ENCODE measurements at regions not wholly inside any gene's neighbourhood (a gene's known extent, or its start where the extent isn't known, plus 50 kb on each side); places are given as distances from the start of the nearest gene placed in this dataset.

DNA sequence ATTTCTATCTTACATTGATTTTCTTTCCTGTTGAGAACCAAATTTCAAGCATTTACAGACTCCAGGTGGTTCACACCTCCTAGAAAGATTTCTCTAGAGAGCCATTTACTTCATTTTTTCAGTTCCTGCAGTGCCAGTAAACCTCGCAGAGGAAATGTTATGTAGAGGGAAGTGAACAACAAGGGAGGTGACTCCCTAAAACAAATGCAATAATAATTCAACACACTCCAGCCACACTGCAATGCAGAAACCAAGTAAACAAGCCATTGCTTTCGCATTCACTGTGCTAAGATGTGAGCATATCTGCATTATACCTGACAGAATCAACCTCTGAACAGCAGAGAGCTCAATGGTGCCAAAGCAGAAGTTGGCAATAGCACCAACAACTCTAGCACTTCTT, 215.1 kb downstream of the RBM26 start:
- TF ChIP-seq, protein P1, sequence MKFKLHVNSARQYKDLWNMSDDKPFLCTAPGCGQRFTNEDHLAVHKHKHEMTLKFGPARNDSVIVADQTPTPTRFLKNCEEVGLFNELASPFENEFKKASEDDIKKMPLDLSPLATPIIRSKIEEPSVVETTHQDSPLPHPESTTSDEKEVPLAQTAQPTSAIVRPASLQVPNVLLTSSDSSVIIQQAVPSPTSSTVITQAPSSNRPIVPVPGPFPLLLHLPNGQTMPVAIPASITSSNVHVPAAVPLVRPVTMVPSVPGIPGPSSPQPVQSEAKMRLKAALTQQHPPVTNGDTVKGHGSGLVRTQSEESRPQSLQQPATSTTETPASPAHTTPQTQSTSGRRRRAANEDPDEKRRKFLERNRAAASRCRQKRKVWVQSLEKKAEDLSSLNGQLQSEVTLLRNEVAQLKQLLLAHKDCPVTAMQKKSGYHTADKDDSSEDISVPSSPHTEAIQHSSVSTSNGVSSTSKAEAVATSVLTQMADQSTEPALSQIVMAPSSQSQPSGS (CRISPR knock-in tag; IDR thresholded peaks at IDR 0.05; ENCODE audit: borderline replicate concordance, low read depth): no peak
- TF ChIP-seq, protein P2, sequence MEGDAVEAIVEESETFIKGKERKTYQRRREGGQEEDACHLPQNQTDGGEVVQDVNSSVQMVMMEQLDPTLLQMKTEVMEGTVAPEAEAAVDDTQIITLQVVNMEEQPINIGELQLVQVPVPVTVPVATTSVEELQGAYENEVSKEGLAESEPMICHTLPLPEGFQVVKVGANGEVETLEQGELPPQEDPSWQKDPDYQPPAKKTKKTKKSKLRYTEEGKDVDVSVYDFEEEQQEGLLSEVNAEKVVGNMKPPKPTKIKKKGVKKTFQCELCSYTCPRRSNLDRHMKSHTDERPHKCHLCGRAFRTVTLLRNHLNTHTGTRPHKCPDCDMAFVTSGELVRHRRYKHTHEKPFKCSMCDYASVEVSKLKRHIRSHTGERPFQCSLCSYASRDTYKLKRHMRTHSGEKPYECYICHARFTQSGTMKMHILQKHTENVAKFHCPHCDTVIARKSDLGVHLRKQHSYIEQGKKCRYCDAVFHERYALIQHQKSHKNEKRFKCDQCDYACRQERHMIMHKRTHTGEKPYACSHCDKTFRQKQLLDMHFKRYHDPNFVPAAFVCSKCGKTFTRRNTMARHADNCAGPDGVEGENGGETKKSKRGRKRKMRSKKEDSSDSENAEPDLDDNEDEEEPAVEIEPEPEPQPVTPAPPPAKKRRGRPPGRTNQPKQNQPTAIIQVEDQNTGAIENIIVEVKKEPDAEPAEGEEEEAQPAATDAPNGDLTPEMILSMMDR (IDR thresholded peaks at IDR 0.05): no peak
- TF ChIP-seq FOXP1 (CRISPR knock-in tag; IDR thresholded peaks at IDR 0.05; ENCODE audit: borderline replicate concordance): no peak
- TF ChIP-seq CREM (CRISPR knock-in tag; IDR thresholded peaks at IDR 0.05): no peak
